ENCODE measurements at regions not wholly inside any gene's neighbourhood (a gene's known extent, or its start where the extent isn't known, plus 50 kb on each side); places are given as distances from the start of the nearest gene placed in this dataset.

DNA sequence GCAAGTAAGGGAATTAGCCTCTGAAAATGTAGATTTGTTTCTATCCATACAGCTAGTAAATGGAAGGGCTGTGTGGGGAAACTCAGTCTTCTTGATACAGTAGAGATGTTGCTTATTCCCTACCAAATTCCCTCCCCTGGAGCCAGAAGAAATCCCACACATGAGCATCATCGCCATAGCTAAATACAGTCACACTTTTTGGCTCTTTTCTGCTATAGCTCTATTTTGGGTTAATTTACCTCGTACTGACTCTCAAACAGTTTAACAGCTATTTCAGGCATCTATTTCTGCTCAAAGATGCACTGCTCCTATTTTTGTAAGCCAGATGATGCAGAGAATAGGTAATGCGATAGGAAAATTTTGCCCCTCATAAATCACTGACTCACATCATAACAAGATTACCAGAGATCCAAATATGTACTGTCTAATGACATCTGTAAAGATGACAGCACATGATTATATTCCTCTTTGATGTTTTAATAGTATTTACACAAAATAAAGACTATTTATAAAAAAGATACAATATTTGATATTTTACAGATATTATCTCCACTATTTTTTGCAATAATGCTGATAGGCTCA, 58.6 kb downstream of the XCL1 start:
- TF ChIP-seq, protein P1, sequence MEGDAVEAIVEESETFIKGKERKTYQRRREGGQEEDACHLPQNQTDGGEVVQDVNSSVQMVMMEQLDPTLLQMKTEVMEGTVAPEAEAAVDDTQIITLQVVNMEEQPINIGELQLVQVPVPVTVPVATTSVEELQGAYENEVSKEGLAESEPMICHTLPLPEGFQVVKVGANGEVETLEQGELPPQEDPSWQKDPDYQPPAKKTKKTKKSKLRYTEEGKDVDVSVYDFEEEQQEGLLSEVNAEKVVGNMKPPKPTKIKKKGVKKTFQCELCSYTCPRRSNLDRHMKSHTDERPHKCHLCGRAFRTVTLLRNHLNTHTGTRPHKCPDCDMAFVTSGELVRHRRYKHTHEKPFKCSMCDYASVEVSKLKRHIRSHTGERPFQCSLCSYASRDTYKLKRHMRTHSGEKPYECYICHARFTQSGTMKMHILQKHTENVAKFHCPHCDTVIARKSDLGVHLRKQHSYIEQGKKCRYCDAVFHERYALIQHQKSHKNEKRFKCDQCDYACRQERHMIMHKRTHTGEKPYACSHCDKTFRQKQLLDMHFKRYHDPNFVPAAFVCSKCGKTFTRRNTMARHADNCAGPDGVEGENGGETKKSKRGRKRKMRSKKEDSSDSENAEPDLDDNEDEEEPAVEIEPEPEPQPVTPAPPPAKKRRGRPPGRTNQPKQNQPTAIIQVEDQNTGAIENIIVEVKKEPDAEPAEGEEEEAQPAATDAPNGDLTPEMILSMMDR (IDR thresholded peaks at IDR 0.05; ENCODE audit: borderline replicate concordance, extremely low read depth, low read length, poor library complexity, severe bottlenecking), result no peak
- TF ChIP-seq EZH2 (IDR thresholded peaks at IDR 0.05; ENCODE audit: borderline replicate concordance, low read depth, low read length, severe bottlenecking), result no peak

Measured in DND-41 (cell line).